HG03139 (cell line): ENCODE measurements at regions not wholly inside any gene's neighbourhood (a gene's known extent, or its start where the extent isn't known, plus 50 kb on each side); places are given as distances from the start of the nearest gene placed in this dataset.

Experiments used
- ATAC-seq: cut with Tn5 transposase; IDR thresholded peaks from one replicate; pipeline ENCODE4 v1.9.1; 2021; ENCODE audit not compliant: unreplicated experiment

GRCh38 chr10:29063806-29064644, 224.8 kb upstream of the LYZL1 start:
- no peak for ATAC-seq

GRCh38 chr10:29064680-29065079, 224.2 kb upstream of the LYZL1 start:
- ATAC-seq, result no peak

GRCh38 chr10:29067161-29067560, 221.7 kb upstream of the LYZL1 start:
- ATAC-seq, result no peak

- no peak for ATAC-seq
Measured at GRCh38 chr10:29067628-29068027, 221.2 kb upstream of the LYZL1 start.

GRCh38 chr10:29068302-29068701, 220.6 kb upstream of the LYZL1 start:
- ATAC-seq, result no peak

GRCh38 chr10:29068966-29069365, 219.9 kb upstream of the LYZL1 start:
- no peak for ATAC-seq

GRCh38 chr10:29069941-29070340, 218.9 kb upstream of the LYZL1 start:
- no peak for ATAC-seq

- ATAC-seq, result no peak
Measured at GRCh38 chr10:29078919-29079318, 210.0 kb upstream of the LYZL1 start.

- ATAC-seq, result no peak
Measured at GRCh38 chr10:29081231-29081630, 207.6 kb upstream of the LYZL1 start.

GRCh38 chr10:29081951-29082685, 206.8 kb upstream of the LYZL1 start:
- no peak for ATAC-seq

- ATAC-seq, result no peak
Measured at GRCh38 chr10:29083096-29083495, 205.8 kb upstream of the LYZL1 start.

GRCh38 chr10:29084681-29085307, 204.1 kb upstream of the LYZL1 start:
- no peak for ATAC-seq

GRCh38 chr10:29089091-29089490, 199.8 kb upstream of the LYZL1 start:
- no peak for ATAC-seq

GRCh38 chr10:29096303-29096824, 192.5 kb upstream of the LYZL1 start:
- no peak for ATAC-seq

- ATAC-seq, result no peak
Measured at GRCh38 chr10:29098423-29098822, 190.4 kb upstream of the LYZL1 start.

GRCh38 chr10:29099001-29099400, 189.9 kb upstream of the LYZL1 start:
- no peak for ATAC-seq

GRCh38 chr10:29099415-29099814, 189.5 kb upstream of the LYZL1 start:
- no peak for ATAC-seq

GRCh38 chr10:29100505-29100904, 188.4 kb upstream of the LYZL1 start:
- ATAC-seq, result no peak

- ATAC-seq, result no peak
Measured at GRCh38 chr10:29102233-29102632, 186.6 kb upstream of the LYZL1 start.

- no peak for ATAC-seq
Measured at GRCh38 chr10:29102636-29103035, 186.2 kb upstream of the LYZL1 start.

GRCh38 chr10:29104661-29105399, 184.0 kb upstream of the LYZL1 start:
- ATAC-seq, result no peak
